ENCODE measurements at regions not wholly inside any gene's neighbourhood (a gene's known extent, or its start where the extent isn't known, plus 50 kb on each side); places are given as distances from the start of the nearest gene placed in this dataset.

- DNase-seq (ENCODE audit: low spot score): no peak
- Mint-ChIP-seq H3K4me1 (ENCODE audit: low read depth) (peaks cover 13% of the 10 kb centered on the region), H3K4me3 (ENCODE audit: unreplicated experiment) (no peak overlapping the region), H3K36me3 (ENCODE audit: low read depth) (no peaks in the 10 kb centered on the region), H3K9me3 (ENCODE audit: low read depth) (no peaks in the 10 kb centered on the region), H3K27ac (ENCODE audit: unreplicated experiment) (no peak overlapping the region), H3K27me3 (ENCODE audit: low read depth) (no peaks in the 10 kb centered on the region)
- no peak for TF ChIP-seq CTCF (IDR thresholded peaks at IDR 0.05)
Measured at GRCh38 chr6:51495610-51496396, 591.6 kb downstream of the PKHD1 start.

GRCh38 chr6:51502996-51503395, 584.4 kb downstream of the PKHD1 start:
- Mint-ChIP-seq H3K4me1 (ENCODE audit: low read depth) (no peaks in the 10 kb centered on the region), H3K9me3 (ENCODE audit: low read depth) (peaks cover 14% of the 10 kb centered on the region), H3K27ac (ENCODE audit: unreplicated experiment) (no peak overlapping the region), H3K4me3 (ENCODE audit: unreplicated experiment) (no peak overlapping the region), H3K27me3 (ENCODE audit: low read depth) (no peaks in the 10 kb centered on the region), H3K36me3 (ENCODE audit: low read depth) (no peaks in the 10 kb centered on the region)
- no peak for TF ChIP-seq CTCF (IDR thresholded peaks at IDR 0.05)
- DNase-seq (ENCODE audit: low spot score): no peak

GRCh38 chr6:51505434-51505833, 582.0 kb downstream of the PKHD1 start:
- H3K4me1 Mint-ChIP-seq (ENCODE audit: low read depth): no peaks in the 10 kb centered on the region
- no peak for DNase-seq (ENCODE audit: low spot score)
- peaks cover 14% of the 10 kb centered on the region for H3K9me3 Mint-ChIP-seq (ENCODE audit: low read depth)
- no peaks in the 10 kb centered on the region for H3K27me3 Mint-ChIP-seq (ENCODE audit: low read depth)
- no peak overlapping the region for H3K27ac Mint-ChIP-seq (ENCODE audit: unreplicated experiment)
- no peak for TF ChIP-seq CTCF (IDR thresholded peaks at IDR 0.05)
- H3K4me3 Mint-ChIP-seq (ENCODE audit: unreplicated experiment): no peak overlapping the region
- no peaks in the 10 kb centered on the region for H3K36me3 Mint-ChIP-seq (ENCODE audit: low read depth)

GRCh38 chr6:51509597-51509996, 577.8 kb downstream of the PKHD1 start:
- Mint-ChIP-seq H3K27ac (ENCODE audit: unreplicated experiment) (no peak overlapping the region), H3K36me3 (ENCODE audit: low read depth) (no peaks in the 10 kb centered on the region), H3K4me1 (ENCODE audit: low read depth) (peaks cover 23% of the 10 kb centered on the region), H3K27me3 (ENCODE audit: low read depth) (no peaks in the 10 kb centered on the region), H3K4me3 (ENCODE audit: unreplicated experiment) (no peak overlapping the region), H3K9me3 (ENCODE audit: low read depth) (peaks cover 14% of the 10 kb centered on the region)
- no peak for TF ChIP-seq CTCF (IDR thresholded peaks at IDR 0.05)
- DNase-seq (ENCODE audit: low spot score): no peak

GRCh38 chr6:51511081-51511480, 576.3 kb downstream of the PKHD1 start:
- DNase-seq (ENCODE audit: low spot score): no peak
- no peak for TF ChIP-seq CTCF (IDR thresholded peaks at IDR 0.05)
- no peak overlapping the region for H3K4me3 Mint-ChIP-seq (ENCODE audit: unreplicated experiment)
- H3K9me3 Mint-ChIP-seq (ENCODE audit: low read depth): peaks cover 9% of the 10 kb centered on the region
- peak overlapping the region; percentile 83 for H3K27ac Mint-ChIP-seq (ENCODE audit: unreplicated experiment)
- no peaks in the 10 kb centered on the region for H3K36me3 Mint-ChIP-seq (ENCODE audit: low read depth)
- H3K4me1 Mint-ChIP-seq (ENCODE audit: low read depth): peaks cover 26% of the 10 kb centered on the region
- H3K27me3 Mint-ChIP-seq (ENCODE audit: low read depth): no peaks in the 10 kb centered on the region
